ENCODE measurements at regions not wholly inside any gene's neighbourhood (a gene's known extent, or its start where the extent isn't known, plus 50 kb on each side); places are given as distances from the start of the nearest gene placed in this dataset.

- peaks cover 36% of the 10 kb centered on the region for H3K9me3 Mint-ChIP-seq
- no peak for TF ChIP-seq CTCF (IDR thresholded peaks at IDR 0.05)
- H3K4me3 Mint-ChIP-seq = no peak overlapping the region
- no peak for DNase-seq
- H3K4me1 Mint-ChIP-seq (ENCODE audit: low read depth) = no peaks in the 10 kb centered on the region
- H3K27me3 Mint-ChIP-seq (ENCODE audit: insufficient read depth) = no peaks in the 10 kb centered on the region
- no peak overlapping the region for H3K27ac Mint-ChIP-seq
- no peaks in the 10 kb centered on the region for H3K36me3 Mint-ChIP-seq (ENCODE audit: low read depth)
Measured at GRCh38 chr18:51480407-51481261, 283.2 kb upstream of the MEX3C start.

GRCh38 chr18:51486735-51487366, 289.4 kb upstream of the MEX3C start:
- no peak for TF ChIP-seq CTCF (IDR thresholded peaks at IDR 0.05)
- Mint-ChIP-seq H3K27me3 (ENCODE audit: insufficient read depth) (no peaks in the 10 kb centered on the region), H3K4me1 (ENCODE audit: low read depth) (no peaks in the 10 kb centered on the region), H3K4me3 (no peak overlapping the region), H3K27ac (no peak overlapping the region), H3K36me3 (ENCODE audit: low read depth) (no peaks in the 10 kb centered on the region), H3K9me3 (peaks cover 51% of the 10 kb centered on the region)
- DNase-seq = no peak

- H3K27ac Mint-ChIP-seq = no peak overlapping the region
- peaks cover 67% of the 10 kb centered on the region for H3K9me3 Mint-ChIP-seq
- H3K4me1 Mint-ChIP-seq (ENCODE audit: low read depth) = no peaks in the 10 kb centered on the region
- no peak for TF ChIP-seq CTCF (IDR thresholded peaks at IDR 0.05)
- no peaks in the 10 kb centered on the region for H3K27me3 Mint-ChIP-seq (ENCODE audit: insufficient read depth)
- H3K4me3 Mint-ChIP-seq = no peak overlapping the region
- DNase-seq = no peak
- H3K36me3 Mint-ChIP-seq (ENCODE audit: low read depth) = 0 out of 2 replicates have a peak, but pooled peaks cover 5% of the 10 kb centered on the region
Measured at GRCh38 chr18:51490417-51490816, 292.9 kb upstream of the MEX3C start.

GRCh38 chr18:51490860-51491259, 293.4 kb upstream of the MEX3C start:
- H3K4me1 Mint-ChIP-seq (ENCODE audit: low read depth) = no peaks in the 10 kb centered on the region
- no peak overlapping the region for H3K27ac Mint-ChIP-seq
- peaks cover 63% of the 10 kb centered on the region for H3K9me3 Mint-ChIP-seq
- no peaks in the 10 kb centered on the region for H3K27me3 Mint-ChIP-seq (ENCODE audit: insufficient read depth)
- no peak for DNase-seq
- H3K36me3 Mint-ChIP-seq (ENCODE audit: low read depth) = 0 out of 2 replicates have a peak, but pooled peaks cover 5% of the 10 kb centered on the region
- TF ChIP-seq CTCF (IDR thresholded peaks at IDR 0.05) = no peak
- no peak overlapping the region for H3K4me3 Mint-ChIP-seq

- Mint-ChIP-seq H3K36me3 (ENCODE audit: low read depth) (0 out of 2 replicates have a peak, but pooled peaks cover 5% of the 10 kb centered on the region), H3K9me3 (peaks cover 62% of the 10 kb centered on the region), H3K27me3 (ENCODE audit: insufficient read depth) (no peaks in the 10 kb centered on the region), H3K27ac (no peak overlapping the region), H3K4me1 (ENCODE audit: low read depth) (no peaks in the 10 kb centered on the region), H3K4me3 (no peak overlapping the region)
- no peak for DNase-seq
- no peak for TF ChIP-seq CTCF (IDR thresholded peaks at IDR 0.05)
Measured at GRCh38 chr18:51491678-51492372, 294.3 kb upstream of the MEX3C start.

Data from HFFc6 (cell line).